ENCODE measurements at regions not wholly inside any gene's neighbourhood (a gene's known extent, or its start where the extent isn't known, plus 50 kb on each side); places are given as distances from the start of the nearest gene placed in this dataset.

DNA sequence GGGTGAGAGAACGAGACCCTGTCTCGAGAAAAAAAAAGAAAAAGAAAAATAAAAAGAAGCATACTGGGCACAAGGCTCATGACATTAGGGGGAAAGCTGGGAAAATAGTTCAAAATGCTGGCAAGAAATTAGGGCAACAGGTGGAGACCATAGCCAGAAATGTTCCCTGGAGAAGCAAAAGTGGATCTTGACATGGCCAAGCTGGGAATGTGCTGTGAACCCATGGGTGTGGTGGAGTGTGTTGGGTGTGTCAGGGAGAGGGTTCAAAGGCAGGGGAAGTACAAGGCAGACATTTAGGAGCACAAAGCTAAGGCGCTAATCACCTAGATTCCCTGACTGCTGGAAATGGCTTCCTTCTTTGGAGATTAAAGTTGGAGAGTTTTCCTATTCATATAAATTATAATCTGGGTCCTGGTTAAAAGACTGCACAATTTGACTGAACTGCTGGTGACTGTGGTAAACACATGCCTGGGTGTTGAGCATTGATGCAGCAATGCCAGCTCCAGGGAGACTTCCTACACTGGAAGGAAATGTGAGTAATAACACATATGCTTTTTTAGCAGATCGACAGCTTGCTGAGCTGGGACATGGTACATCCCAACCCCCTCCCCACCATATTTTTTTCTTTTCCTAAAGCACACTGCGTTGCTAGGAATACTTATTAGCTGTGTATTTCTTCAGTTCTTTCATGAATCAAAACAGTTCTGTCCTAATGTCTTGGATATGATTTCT is 70.1 kb upstream of the ARHGAP21 start:
- no peak overlapping the region for H3K27ac ChIP-seq (ENCODE audit: low read length)
- no peaks in the 10 kb centered on the region for H3K27me3 ChIP-seq (ENCODE audit: control insufficient read depth, insufficient read depth)
- no peak for DNase-seq
- no peaks in the 10 kb centered on the region for H3K4me1 ChIP-seq (ENCODE audit: control insufficient read depth, insufficient read depth, low read length)
- H3K4me3 ChIP-seq (ENCODE audit: low read length) = no peak overlapping the region
- no peaks in the 10 kb centered on the region for H3K9me3 ChIP-seq (ENCODE audit: control insufficient read depth, low read length)
- 78% methylated on average over 5 of the region's 5 CpGs for WGBS
- intact Hi-C loops (cut with DNase I) = no loop called here
- no peak for ATAC-seq

DNA sequence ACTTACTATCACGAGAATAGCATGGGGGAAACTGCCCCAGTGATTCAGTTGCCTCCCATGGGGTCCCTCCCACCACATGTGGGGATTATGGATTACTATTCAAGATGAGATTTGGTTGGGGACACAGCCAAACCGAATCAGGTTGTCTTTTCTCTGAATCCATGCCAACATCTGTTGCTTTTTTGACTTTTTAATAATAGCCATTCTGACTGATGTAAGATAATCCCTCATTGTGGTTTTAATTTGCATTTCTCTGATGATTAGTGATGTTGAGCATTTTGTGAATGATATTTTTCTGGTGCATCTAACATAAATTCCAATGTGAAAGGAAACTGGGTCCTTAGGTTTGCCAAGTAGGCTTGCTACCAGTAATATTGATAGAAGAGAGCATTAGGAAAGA is 69.0 kb upstream of the ARHGAP21 start:
- Histone ChIP-seq H3K4me1 (ENCODE audit: control insufficient read depth, insufficient read depth, low read length) (no peaks in the 10 kb centered on the region), H3K4me3 (ENCODE audit: low read length) (no peak overlapping the region), H3K27me3 (ENCODE audit: control insufficient read depth, insufficient read depth) (no peaks in the 10 kb centered on the region), H3K9me3 (ENCODE audit: control insufficient read depth, low read length) (no peaks in the 10 kb centered on the region), H3K27ac (ENCODE audit: low read length) (no peak overlapping the region)
- WGBS = 81% methylated on average over 2 of the region's 2 CpGs
- intact Hi-C loops (cut with DNase I) = no loop called here
- DNase-seq (no peak), ATAC-seq (no peak)

DNA sequence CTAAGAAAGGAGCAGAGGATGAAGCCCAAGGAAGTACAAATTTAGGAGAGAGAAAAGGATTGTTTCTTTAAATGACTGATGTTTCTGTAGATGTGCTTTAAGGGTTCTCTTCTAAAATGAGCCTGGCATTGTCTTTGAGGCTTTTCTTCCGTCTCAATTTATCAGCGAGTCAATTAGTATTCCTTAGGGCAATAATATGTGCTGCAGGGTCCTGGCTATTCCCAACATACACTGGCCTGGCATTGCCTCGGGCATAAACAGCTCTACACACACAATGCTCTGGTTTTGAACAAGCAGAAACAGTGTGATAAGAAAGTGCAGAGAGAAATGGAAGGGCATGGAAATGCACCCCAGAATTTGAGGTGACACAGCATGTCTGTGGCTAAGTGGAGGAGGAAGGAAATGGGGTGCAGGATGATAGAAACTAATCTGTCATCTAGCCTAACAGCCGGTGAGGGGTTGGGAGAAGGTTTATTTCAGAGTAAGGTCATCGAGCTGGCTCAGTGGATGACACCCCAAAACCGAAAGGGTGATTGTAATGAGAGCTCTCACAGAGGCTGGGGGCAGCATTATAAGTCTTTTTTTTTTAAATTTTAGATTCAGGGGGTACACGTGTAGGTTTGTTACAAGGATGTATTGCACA is 67.5 kb upstream of the ARHGAP21 start:
- WGBS = 64% methylated on average over 7 of the region's 7 CpGs
- Histone ChIP-seq H3K4me1 (ENCODE audit: control insufficient read depth, insufficient read depth, low read length) (no peaks in the 10 kb centered on the region), H3K27me3 (ENCODE audit: control insufficient read depth, insufficient read depth) (no peaks in the 10 kb centered on the region), H3K9me3 (ENCODE audit: control insufficient read depth, low read length) (no peaks in the 10 kb centered on the region), H3K27ac (ENCODE audit: low read length) (no peak overlapping the region), H3K4me3 (ENCODE audit: low read length) (no peak overlapping the region)
- intact Hi-C loops (cut with DNase I) = no loop called here
- ATAC-seq = no peak
- no peak for DNase-seq

DNA sequence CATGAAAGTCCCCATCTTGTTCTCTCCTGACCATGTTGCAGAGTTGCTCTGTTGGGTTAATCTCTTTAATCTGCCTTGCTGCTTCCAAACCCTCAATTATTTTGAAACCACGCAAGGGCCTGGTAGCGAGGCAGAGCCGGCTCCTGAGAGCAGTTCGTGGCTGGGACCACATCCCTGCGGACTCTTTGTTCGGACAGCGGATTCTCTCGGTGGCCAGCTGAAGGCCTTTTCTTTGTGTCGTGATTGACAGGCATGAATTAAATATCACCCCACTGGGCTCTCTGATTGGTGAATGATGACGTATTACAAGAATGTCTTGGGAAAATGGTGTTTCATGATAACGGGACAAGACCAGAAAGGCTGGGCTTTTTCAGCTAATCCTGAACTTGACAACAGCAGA is 66.9 kb upstream of the ARHGAP21 start:
- Histone ChIP-seq H3K4me3 (ENCODE audit: low read length) (no peak overlapping the region), H3K27me3 (ENCODE audit: control insufficient read depth, insufficient read depth) (no peaks in the 10 kb centered on the region), H3K9me3 (ENCODE audit: control insufficient read depth, low read length) (no peaks in the 10 kb centered on the region), H3K4me1 (ENCODE audit: control insufficient read depth, insufficient read depth, low read length) (no peaks in the 10 kb centered on the region), H3K27ac (ENCODE audit: low read length) (no peak overlapping the region)
- 61% methylated on average over 11 of the region's 11 CpGs for WGBS
- intact Hi-C loops (cut with DNase I) = no loop called here
- DNase-seq (no peak), ATAC-seq (peak; percentile 13 to 61)

DNA sequence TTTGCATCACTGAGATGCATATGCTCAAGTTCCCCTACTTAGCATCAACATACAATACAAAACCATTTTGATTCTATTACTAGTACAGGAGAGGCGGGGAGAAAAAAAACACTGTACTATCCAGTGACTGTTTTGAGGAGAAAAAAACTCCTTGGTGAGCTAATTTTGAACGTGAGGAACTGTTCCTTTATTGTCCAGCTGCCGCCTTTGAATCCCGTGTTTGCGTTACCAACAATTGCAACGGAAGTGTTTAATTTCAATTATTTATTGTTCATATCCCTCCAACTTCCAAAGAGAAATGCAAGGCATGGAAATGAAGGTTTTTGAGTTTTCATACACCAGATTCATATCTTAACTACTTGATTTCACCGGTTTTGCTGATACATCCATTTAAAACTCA is 66.4 kb upstream of the ARHGAP21 start:
- no peak for DNase-seq
- Histone ChIP-seq H3K27ac (ENCODE audit: low read length) (no peak overlapping the region), H3K27me3 (ENCODE audit: control insufficient read depth, insufficient read depth) (no peaks in the 10 kb centered on the region), H3K4me1 (ENCODE audit: control insufficient read depth, insufficient read depth, low read length) (no peaks in the 10 kb centered on the region), H3K9me3 (ENCODE audit: control insufficient read depth, low read length) (no peaks in the 10 kb centered on the region), H3K4me3 (ENCODE audit: low read length) (no peak overlapping the region)
- no peak for ATAC-seq
- intact Hi-C loops (cut with DNase I) = no loop called here
- WGBS = 73% methylated on average over 7 of the region's 7 CpGs

DNA sequence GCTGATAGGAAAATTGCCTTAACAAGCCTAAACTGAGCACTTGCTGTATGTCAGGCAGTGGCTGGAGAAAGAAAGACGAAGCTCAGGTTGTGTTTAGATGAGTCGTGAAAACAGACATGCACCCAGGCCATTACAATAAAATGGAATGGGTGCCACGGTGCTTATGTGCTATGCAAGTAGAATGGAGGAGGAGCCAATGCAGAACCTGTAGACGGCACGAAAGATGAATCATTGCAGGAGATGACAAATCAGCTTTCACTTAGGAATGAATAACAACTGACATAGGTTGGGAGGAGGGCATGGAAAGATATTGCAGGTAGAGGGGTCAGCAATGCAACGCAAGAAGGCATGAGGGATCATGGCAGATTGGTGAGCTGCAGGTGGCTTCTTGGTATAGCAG is 61.2 kb upstream of the ARHGAP21 start:
- no peaks in the 10 kb centered on the region for H3K9me3 ChIP-seq (ENCODE audit: control insufficient read depth, low read length)
- no peaks in the 10 kb centered on the region for H3K27me3 ChIP-seq (ENCODE audit: control insufficient read depth, insufficient read depth)
- ATAC-seq (no peak), DNase-seq (no peak)
- 92% methylated on average over 6 of the region's 6 CpGs for WGBS
- H3K4me1 ChIP-seq (ENCODE audit: control insufficient read depth, insufficient read depth, low read length) = no peaks in the 10 kb centered on the region
- no peak overlapping the region for H3K4me3 ChIP-seq (ENCODE audit: low read length)
- no peak overlapping the region for H3K27ac ChIP-seq (ENCODE audit: low read length)
- intact Hi-C loops (cut with DNase I) = no loop called here

DNA sequence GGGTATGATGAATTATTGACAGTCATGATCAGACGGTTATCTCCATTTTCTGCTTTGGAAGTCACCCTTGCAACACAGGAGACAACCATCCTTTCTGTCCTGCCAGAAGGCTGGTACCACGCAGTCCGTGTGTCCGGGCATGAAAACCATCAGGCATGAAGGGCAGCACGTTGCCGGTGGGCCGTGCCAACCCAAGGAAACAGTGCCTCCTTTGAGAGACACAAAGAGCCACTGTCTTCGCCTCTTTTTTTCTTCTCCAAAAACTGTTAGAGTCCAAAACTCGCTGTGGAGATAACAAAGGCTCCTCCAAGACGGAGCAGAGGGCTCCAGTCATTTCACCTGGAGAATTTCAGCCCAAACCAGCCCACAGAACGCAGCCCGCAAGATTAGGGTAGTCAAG is 60.4 kb upstream of the ARHGAP21 start:
- 85% methylated on average over 12 of the region's 12 CpGs for WGBS
- Histone ChIP-seq H3K27ac (ENCODE audit: low read length) (no peak overlapping the region), H3K9me3 (ENCODE audit: control insufficient read depth, low read length) (no peaks in the 10 kb centered on the region), H3K4me1 (ENCODE audit: control insufficient read depth, insufficient read depth, low read length) (no peaks in the 10 kb centered on the region), H3K4me3 (ENCODE audit: low read length) (no peak overlapping the region), H3K27me3 (ENCODE audit: control insufficient read depth, insufficient read depth) (no peaks in the 10 kb centered on the region)
- intact Hi-C loops (cut with DNase I) = no loop called here
- ATAC-seq (no peak), DNase-seq (no peak)

DNA sequence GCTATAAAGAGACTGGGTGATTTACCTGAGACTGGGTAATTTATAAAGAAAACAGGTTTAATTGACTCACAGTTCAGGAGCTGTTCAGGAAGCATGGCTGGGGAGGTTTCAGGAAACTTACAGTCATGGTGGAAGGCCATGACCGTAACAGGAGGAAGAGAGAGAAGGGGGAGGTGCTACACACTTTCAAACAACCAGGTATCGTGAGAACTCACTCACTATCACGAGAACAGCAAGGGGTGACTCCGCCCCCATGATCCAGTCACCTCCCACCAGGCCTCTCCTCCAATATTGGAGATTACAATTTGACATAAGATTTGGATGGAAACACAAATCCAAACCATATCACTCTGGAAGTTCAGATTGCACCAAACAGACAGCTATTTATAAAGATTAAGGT is 59.8 kb upstream of the ARHGAP21 start:
- ATAC-seq = no peak
- DNase-seq = no peak
- intact Hi-C loops (cut with DNase I) = no loop called here
- Histone ChIP-seq H3K27me3 (ENCODE audit: control insufficient read depth, insufficient read depth) (no peaks in the 10 kb centered on the region), H3K4me1 (ENCODE audit: control insufficient read depth, insufficient read depth, low read length) (no peaks in the 10 kb centered on the region), H3K9me3 (ENCODE audit: control insufficient read depth, low read length) (no peaks in the 10 kb centered on the region), H3K4me3 (ENCODE audit: low read length) (no peak overlapping the region), H3K27ac (ENCODE audit: low read length) (no peak overlapping the region)
- WGBS = 86% methylated on average over 4 of the region's 4 CpGs

DNA sequence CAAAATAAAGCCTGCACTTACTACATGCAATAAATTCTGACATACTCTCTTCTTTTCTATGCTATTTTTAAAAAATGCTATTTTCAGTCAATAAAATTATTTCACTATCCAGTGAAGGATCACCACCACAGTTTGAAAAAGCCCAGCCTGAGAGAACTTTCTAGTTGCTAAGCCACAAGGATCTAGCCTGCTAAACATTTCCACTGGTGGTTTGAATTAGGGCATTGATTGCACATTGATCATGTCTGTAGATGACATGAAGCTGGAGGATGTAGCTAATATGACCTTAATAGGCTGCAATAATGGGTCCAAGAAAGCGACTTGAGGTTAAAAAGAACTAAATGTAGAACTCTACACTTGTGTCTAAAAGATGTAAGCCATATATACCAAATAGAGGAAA is 56.0 kb upstream of the ARHGAP21 start:
- H3K27ac ChIP-seq (ENCODE audit: low read length) = no peak overlapping the region
- no peaks in the 10 kb centered on the region for H3K9me3 ChIP-seq (ENCODE audit: control insufficient read depth, low read length)
- no peak overlapping the region for H3K4me3 ChIP-seq (ENCODE audit: low read length)
- H3K4me1 ChIP-seq (ENCODE audit: control insufficient read depth, insufficient read depth, low read length) = no peaks in the 10 kb centered on the region
- WGBS = 90% methylated on average over 1 of the region's 1 CpG
- no peaks in the 10 kb centered on the region for H3K27me3 ChIP-seq (ENCODE audit: control insufficient read depth, insufficient read depth)
- no peak for ATAC-seq
- no peak for DNase-seq
- intact Hi-C loops (cut with DNase I) = no loop called here

DNA sequence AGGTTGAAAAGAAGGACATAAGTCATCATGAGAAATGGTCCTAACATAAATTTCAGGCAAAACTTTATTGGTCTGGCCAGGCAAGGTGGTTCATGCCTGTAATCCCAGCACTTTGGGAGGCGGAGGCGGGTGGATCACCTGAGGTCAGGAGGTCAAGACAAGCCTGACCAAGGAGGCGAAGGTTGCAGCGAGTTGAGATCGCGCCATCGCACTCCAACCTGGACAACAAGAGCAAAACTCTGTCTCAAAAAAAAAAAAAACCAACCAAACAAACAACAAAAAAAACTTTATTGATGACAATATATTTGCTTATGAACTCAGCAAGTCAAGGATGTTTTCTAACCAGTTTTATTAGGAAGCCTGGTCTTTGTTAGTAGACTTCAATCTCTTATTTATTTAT is 54.6 kb upstream of the ARHGAP21 start:
- intact Hi-C loops (cut with DNase I) = no loop called here
- no peaks in the 10 kb centered on the region for H3K27me3 ChIP-seq (ENCODE audit: control insufficient read depth, insufficient read depth)
- no peaks in the 10 kb centered on the region for H3K4me1 ChIP-seq (ENCODE audit: control insufficient read depth, insufficient read depth, low read length)
- ATAC-seq (no peak), DNase-seq (peak in 1 of 3 donors; percentile 51)
- H3K27ac ChIP-seq (ENCODE audit: low read length) = no peak overlapping the region
- 98% methylated on average over 7 of the region's 7 CpGs for WGBS
- H3K9me3 ChIP-seq (ENCODE audit: control insufficient read depth, low read length) = no peaks in the 10 kb centered on the region
- H3K4me3 ChIP-seq (ENCODE audit: low read length) = no peak overlapping the region

DNA sequence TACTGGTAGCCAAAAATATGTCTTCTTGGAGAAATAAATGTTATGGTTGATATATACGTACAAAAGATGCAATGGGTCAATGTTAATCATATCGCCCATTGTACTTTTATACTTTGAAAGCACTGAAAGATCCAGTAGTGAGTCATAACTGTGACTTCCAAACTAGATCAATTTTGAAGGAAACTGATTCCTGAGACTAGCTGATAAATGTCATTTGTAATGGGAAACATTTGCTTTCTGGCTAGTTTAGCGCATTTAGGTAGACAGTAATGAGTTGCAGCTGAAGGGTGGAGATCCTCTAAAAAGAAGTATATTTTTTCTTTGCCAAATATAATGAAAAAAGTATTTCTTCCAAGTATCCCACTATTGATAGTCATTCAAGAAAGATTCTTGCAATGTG is 53.5 kb upstream of the ARHGAP21 start:
- intact Hi-C loops (cut with DNase I) = no loop called here
- Histone ChIP-seq H3K4me1 (ENCODE audit: control insufficient read depth, insufficient read depth, low read length) (no peaks in the 10 kb centered on the region), H3K9me3 (ENCODE audit: control insufficient read depth, low read length) (no peaks in the 10 kb centered on the region), H3K4me3 (ENCODE audit: low read length) (no peak overlapping the region), H3K27me3 (ENCODE audit: control insufficient read depth, insufficient read depth) (no peaks in the 10 kb centered on the region), H3K27ac (ENCODE audit: low read length) (no peak overlapping the region)
- DNase-seq (no peak), ATAC-seq (no peak)
- 75% methylated on average over 3 of the region's 3 CpGs for WGBS

Measured in right cardiac atrium (tissue), 5 donors.